Adrenal gland (tissue), 5 donors: ENCODE measurements at regions not wholly inside any gene's neighbourhood (a gene's known extent, or its start where the extent isn't known, plus 50 kb on each side); places are given as distances from the start of the nearest gene placed in this dataset.

ENCODE experiments used
- POLR2A ChIP-seq, 2 donors: fragments of 450-650 bp; IDR thresholded peaks; one replicate each; pipeline ENCODE4 v1.6.1; 2017; ENCODE audit warnings: antibody characterized with exemption in 2 of 2, mild to moderate bottlenecking in 2 of 2, moderate library complexity in 1 of 2
- TF ChIP-seq, protein P1 (sequence below), 6 experiments: fragments of 450-650 bp in 4 of 6; fragments of 200-600 bp in 2 of 6; sonication (generic) in 1 of 6; IDR thresholded peaks; 1 replicate in 5 of 6; 2 replicates in 1 of 6; pipeline versions ENCODE4 v1.5.1 to v1.8.0; 2016 to 2021; ENCODE audit warnings: antibody characterized with exemption in 6 of 6, mild to moderate bottlenecking in 2 of 6, moderate library complexity in 1 of 6
- donor health status: DM: no; HTN: no; CAD: no.

DNA sequence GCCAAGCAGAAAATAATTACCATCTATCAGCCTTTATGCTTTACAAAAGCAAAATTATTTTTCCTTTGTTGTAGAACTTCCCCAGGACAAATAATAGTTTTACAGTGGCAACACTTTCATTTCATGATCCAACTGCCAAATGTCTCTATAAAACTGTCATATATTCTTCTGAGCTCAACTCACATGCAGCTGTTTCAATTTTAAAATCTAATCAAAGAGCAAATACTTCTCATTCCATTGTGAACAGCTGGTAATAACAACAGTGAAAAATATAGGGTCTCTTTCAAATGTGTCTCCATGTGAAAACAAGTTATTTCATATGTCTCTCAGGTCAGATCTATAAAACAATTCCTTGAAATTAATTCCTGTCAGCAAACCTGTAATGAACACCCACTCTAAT is 270.6 kb upstream of the SLC7A11 start:
- TF ChIP-seq, protein P1, sequence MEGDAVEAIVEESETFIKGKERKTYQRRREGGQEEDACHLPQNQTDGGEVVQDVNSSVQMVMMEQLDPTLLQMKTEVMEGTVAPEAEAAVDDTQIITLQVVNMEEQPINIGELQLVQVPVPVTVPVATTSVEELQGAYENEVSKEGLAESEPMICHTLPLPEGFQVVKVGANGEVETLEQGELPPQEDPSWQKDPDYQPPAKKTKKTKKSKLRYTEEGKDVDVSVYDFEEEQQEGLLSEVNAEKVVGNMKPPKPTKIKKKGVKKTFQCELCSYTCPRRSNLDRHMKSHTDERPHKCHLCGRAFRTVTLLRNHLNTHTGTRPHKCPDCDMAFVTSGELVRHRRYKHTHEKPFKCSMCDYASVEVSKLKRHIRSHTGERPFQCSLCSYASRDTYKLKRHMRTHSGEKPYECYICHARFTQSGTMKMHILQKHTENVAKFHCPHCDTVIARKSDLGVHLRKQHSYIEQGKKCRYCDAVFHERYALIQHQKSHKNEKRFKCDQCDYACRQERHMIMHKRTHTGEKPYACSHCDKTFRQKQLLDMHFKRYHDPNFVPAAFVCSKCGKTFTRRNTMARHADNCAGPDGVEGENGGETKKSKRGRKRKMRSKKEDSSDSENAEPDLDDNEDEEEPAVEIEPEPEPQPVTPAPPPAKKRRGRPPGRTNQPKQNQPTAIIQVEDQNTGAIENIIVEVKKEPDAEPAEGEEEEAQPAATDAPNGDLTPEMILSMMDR (IDR thresholded peaks at IDR 0.05), result no peak
- TF ChIP-seq POLR2A (IDR thresholded peaks at IDR 0.05), result no peak
